Keratinocyte (primary cell): ENCODE measurements at regions not wholly inside any gene's neighbourhood (a gene's known extent, or its start where the extent isn't known, plus 50 kb on each side); places are given as distances from the start of the nearest gene placed in this dataset.

ENCODE experiments used
- DNase-seq: peaks from one replicate; pipeline ENCODE4 v3.0.0-alpha.2; 2011; ENCODE audit warnings: low read depth, missing footprints, low spot score
- FAIRE-seq: peaks from 2 replicates; lab custom pipeline; 2011; peaks lifted over from hg19 to GRCh38; lab: Jason Lieb, UNC
- H2AFZ ChIP-seq: 2 replicates; pipeline ENCODE4 v1.6.0; 2012; ENCODE audit warnings: low read length, control low read depth, inconsistent platforms; ENCODE audit not compliant: control insufficient read depth
- H3K27ac ChIP-seq: 2 replicates; pipeline ENCODE4 v1.5.1; 2011; ENCODE audit warnings: low read length; ENCODE audit not compliant: control insufficient read depth, insufficient read depth
- H3K27me3 ChIP-seq: 3 replicates; pipeline ENCODE4 v1.6.0; 2011; ENCODE audit warnings: low read length; ENCODE audit not compliant: control insufficient read depth, insufficient read depth; ENCODE audit errors: extremely low read depth
- H3K36me3 ChIP-seq, 2 experiments: 2 replicates in 1 of 2; 3 replicates in 1 of 2; pipeline ENCODE4 v1.5.1; 2011; ENCODE audit warnings: low read length in 2 of 2, mild to moderate bottlenecking in 1 of 2; ENCODE audit not compliant: control insufficient read depth in 2 of 2, insufficient read depth in 2 of 2; ENCODE audit errors: extremely low read depth in 1 of 2
- H3K4me1 ChIP-seq: 3 replicates; pipeline ENCODE4 v1.5.1; 2011; ENCODE audit warnings: low read length; ENCODE audit not compliant: control insufficient read depth, insufficient read depth; ENCODE audit errors: extremely low read depth
- H3K4me2 ChIP-seq: 3 replicates; pipeline ENCODE4 v1.6.0; 2011; ENCODE audit warnings: low read depth, low read length; ENCODE audit not compliant: control insufficient read depth, insufficient read depth; ENCODE audit errors: extremely low read depth
- H3K4me3 ChIP-seq, 3 experiments: fragments of 200-600 bp in 1 of 3; sonication (generic) in 1 of 3; 2 replicates in 2 of 3; 3 replicates in 1 of 3; pipeline ENCODE4 v1.5.1; 2011 to 2016; ENCODE audit warnings: low read length in 3 of 3, mild to moderate bottlenecking in 3 of 3, control low read depth in 2 of 3, inconsistent platforms in 1 of 3, low read depth in 1 of 3, mixed read lengths in 1 of 3, mixed run types in 1 of 3, moderate library complexity in 1 of 3; ENCODE audit not compliant: control insufficient read depth in 2 of 3, insufficient read depth in 2 of 3; ENCODE audit errors: extremely low read depth in 1 of 3
- H3K79me2 ChIP-seq: 2 replicates; pipeline ENCODE4 v1.6.0; 2012; ENCODE audit warnings: low read length; ENCODE audit not compliant: control insufficient read depth, insufficient read depth
- H3K9ac ChIP-seq: 3 replicates; pipeline ENCODE4 v1.6.0; 2011; ENCODE audit warnings: low read length; ENCODE audit not compliant: control insufficient read depth, insufficient read depth; ENCODE audit errors: extremely low read depth
- H3K9me1 ChIP-seq: 3 replicates; pipeline ENCODE4 v1.6.0; 2011; ENCODE audit warnings: low read length; ENCODE audit not compliant: control insufficient read depth, insufficient read depth; ENCODE audit errors: extremely low read depth
- H3K9me3 ChIP-seq: 2 replicates; pipeline ENCODE4 v1.5.1; 2012; ENCODE audit warnings: low read depth, low read length; ENCODE audit not compliant: control insufficient read depth
- H4K20me1 ChIP-seq: 3 replicates; pipeline ENCODE4 v1.6.0; 2011; ENCODE audit warnings: low read length; ENCODE audit not compliant: control insufficient read depth, insufficient read depth; ENCODE audit errors: extremely low read depth
- EZH2 ChIP-seq: IDR thresholded peaks from one replicate; pipeline ENCODE4 v1.6.1; 2012; ENCODE audit warnings: inconsistent platforms, mild to moderate bottlenecking, low read length, moderate library complexity
- dilution Hi-C: fragments of 300-500 bp; cut with MboI; formaldehyde crosslinking; loops from one replicate; pipeline ENCODE4 v1.7.0; 2020; ENCODE audit warnings: low sequenced_read_pairs; ENCODE audit not compliant: extremely low pct_ligation_motif_present
- TF ChIP-seq, protein P1 (sequence below), 3 experiments: IDR thresholded peaks in 1 of 3; conservative IDR thresholded peaks in 1 of 3; optimal IDR thresholded peaks in 1 of 3; 2 replicates in 2 of 3; 3 replicates in 1 of 3; pipeline versions ENCODE3 to v1.5.1; 2011; ENCODE audit warnings: low read length in 3 of 3, mild to moderate bottlenecking in 3 of 3, moderate library complexity in 2 of 3, control low read depth in 1 of 3, inconsistent platforms in 1 of 3; ENCODE audit not compliant: insufficient read depth in 2 of 3; ENCODE audit errors: extremely low read depth in 1 of 3

DNA sequence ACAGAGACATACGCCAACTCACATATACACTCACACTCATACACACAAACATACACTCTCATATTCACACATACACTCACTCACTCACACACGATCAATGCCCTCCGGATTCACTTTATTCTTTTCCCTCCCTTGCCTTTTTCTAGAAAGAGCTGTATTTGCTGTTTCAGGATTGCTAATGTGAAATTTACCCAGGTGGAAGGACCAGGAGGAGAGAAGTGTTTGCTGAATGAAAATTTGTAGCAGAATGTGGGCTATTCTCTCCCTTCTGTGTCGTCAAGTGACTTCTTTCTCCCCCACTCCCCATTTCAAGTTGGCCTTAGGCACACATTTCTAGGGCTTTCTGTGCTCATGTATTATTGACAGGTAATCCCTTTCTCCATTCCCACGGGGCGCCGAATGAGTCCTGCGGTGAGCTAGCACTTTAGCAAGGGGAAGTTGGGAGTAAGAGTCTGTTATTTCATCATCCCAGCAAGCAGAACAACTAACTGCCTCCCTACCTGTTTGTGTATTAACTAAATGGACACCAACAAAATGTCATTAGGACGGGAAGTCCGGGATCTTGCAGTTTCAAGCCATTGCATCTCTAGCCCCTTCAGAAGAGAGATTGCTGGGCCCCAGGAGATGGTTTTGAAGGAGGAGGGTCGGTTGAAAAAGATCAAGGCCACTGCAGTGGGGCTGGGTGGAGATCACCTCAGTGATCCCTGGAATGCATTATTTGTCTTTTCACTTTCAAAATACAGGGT lies 97.1 kb upstream of the TAF11L2 start:
- Histone ChIP-seq H3K4me3 (no peak overlapping the region), H3K79me2 (no peaks in the 10 kb centered on the region), H3K36me3 (no peaks in the 10 kb centered on the region), H2AFZ (no peak overlapping the region), H3K4me2 (no peak overlapping the region), H3K9me1 (no peaks in the 10 kb centered on the region), H3K4me1 (peaks cover 23% of the 10 kb centered on the region), H3K27me3 (no peaks in the 10 kb centered on the region), H3K9ac (no peak overlapping the region), H3K9me3 (no peaks in the 10 kb centered on the region), H3K27ac (no peak overlapping the region), H4K20me1 (no peaks in the 10 kb centered on the region)
- TF ChIP-seq EZH2, result no peak
- TF ChIP-seq, protein P1, sequence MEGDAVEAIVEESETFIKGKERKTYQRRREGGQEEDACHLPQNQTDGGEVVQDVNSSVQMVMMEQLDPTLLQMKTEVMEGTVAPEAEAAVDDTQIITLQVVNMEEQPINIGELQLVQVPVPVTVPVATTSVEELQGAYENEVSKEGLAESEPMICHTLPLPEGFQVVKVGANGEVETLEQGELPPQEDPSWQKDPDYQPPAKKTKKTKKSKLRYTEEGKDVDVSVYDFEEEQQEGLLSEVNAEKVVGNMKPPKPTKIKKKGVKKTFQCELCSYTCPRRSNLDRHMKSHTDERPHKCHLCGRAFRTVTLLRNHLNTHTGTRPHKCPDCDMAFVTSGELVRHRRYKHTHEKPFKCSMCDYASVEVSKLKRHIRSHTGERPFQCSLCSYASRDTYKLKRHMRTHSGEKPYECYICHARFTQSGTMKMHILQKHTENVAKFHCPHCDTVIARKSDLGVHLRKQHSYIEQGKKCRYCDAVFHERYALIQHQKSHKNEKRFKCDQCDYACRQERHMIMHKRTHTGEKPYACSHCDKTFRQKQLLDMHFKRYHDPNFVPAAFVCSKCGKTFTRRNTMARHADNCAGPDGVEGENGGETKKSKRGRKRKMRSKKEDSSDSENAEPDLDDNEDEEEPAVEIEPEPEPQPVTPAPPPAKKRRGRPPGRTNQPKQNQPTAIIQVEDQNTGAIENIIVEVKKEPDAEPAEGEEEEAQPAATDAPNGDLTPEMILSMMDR (optimal IDR thresholded peaks at IDR 0.05 in 1 of 3, IDR thresholded peaks at IDR 0.05 in 1 of 3, conservative IDR thresholded peaks at IDR 0.05 in 1 of 3; ENCODE audit: extremely low read depth in 1 of 3, insufficient read depth in 2 of 3, low read length in 3 of 3), result no peak
- no peak for FAIRE-seq
- dilution Hi-C loops, result no loop called here
- DNase-seq, result no peak

DNA sequence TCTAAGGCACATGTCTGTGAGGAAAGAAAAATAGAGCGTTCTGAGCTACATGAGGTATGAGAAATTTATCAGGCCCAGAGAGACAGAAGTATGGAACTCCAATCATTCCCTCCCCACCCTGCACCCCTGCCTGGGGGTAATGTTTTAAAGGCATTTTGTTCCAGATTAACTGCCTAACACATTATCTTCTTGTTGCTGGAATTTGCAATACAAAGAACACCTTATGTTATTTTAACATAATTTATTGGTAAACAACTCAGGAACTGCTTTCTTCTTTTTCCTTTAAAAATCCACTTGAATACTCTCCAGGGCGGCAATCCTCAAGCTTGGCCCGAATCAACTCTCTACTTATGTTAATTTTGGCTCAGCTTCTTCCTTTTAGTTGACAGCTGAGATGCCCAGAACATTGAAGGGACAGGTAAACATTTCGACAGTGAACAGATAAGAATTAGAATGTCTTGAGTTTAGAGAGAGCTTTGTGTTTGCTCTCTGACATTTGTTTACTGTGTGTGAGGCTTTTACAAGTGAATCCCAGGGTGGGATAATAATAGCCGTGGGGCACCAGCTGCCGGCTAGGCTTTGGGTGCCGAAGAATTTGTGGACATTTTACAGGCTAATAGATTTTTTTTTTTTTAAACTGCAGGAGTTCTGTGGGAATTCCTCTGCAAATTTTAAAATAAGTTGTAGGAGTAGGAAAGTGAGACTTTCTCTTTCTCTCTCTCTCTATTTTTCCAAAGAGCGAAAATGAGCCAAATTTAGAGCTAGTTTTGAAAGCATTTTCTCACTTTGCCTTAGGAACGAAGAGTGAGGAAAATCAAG lies 96.4 kb upstream of the TAF11L2 start:
- H3K4me3 ChIP-seq, result no peak overlapping the region
- peaks cover 30% of the 10 kb centered on the region for H3K4me1 ChIP-seq
- H3K9me1 ChIP-seq, result no peaks in the 10 kb centered on the region
- no peak overlapping the region for H3K27ac ChIP-seq
- no peaks in the 10 kb centered on the region for H3K27me3 ChIP-seq
- H3K9ac ChIP-seq, result no peak overlapping the region
- DNase-seq, result no peak
- no peaks in the 10 kb centered on the region for H3K9me3 ChIP-seq
- H2AFZ ChIP-seq, result no peak overlapping the region
- no peaks in the 10 kb centered on the region for H4K20me1 ChIP-seq
- dilution Hi-C loops, result no loop called here
- H3K79me2 ChIP-seq, result no peaks in the 10 kb centered on the region
- H3K36me3 ChIP-seq, result no peaks in the 10 kb centered on the region
- H3K4me2 ChIP-seq, result no peak overlapping the region
- TF ChIP-seq, protein P1 (optimal IDR thresholded peaks at IDR 0.05 in 1 of 3, IDR thresholded peaks at IDR 0.05 in 1 of 3, conservative IDR thresholded peaks at IDR 0.05 in 1 of 3; ENCODE audit: extremely low read depth in 1 of 3, insufficient read depth in 2 of 3, low read length in 3 of 3), result no peak
- TF ChIP-seq EZH2, result no peak
- FAIRE-seq, result no peak
